ENCODE measurements at regions not wholly inside any gene's neighbourhood (a gene's known extent, or its start where the extent isn't known, plus 50 kb on each side); places are given as distances from the start of the nearest gene placed in this dataset.

DNA sequence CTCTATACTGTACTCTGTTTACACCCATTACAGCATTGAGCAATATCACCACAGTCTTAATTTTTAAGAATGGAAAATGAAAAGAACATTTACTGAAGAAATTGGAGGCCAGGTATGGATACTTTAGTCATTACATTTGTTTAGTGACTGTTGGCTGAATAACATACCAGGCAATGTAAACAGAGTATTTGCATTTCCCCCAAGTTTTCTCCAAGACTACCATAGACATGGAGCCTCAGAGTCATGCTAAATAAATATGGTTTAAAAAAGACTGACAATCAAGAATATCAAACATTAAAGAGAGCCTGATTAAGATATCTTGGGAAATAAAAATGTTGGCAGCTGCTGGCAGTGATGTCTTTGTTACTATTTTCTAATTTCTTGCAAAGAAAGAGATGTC, 136.9 kb upstream of the ADAMTS5 start:
- CTCF ChIA-PET: no interaction called here
- no peak overlapping the region for H3K4me3 ChIP-seq (ENCODE audit: low read depth, low read length)
- TF ChIP-seq, protein P1, sequence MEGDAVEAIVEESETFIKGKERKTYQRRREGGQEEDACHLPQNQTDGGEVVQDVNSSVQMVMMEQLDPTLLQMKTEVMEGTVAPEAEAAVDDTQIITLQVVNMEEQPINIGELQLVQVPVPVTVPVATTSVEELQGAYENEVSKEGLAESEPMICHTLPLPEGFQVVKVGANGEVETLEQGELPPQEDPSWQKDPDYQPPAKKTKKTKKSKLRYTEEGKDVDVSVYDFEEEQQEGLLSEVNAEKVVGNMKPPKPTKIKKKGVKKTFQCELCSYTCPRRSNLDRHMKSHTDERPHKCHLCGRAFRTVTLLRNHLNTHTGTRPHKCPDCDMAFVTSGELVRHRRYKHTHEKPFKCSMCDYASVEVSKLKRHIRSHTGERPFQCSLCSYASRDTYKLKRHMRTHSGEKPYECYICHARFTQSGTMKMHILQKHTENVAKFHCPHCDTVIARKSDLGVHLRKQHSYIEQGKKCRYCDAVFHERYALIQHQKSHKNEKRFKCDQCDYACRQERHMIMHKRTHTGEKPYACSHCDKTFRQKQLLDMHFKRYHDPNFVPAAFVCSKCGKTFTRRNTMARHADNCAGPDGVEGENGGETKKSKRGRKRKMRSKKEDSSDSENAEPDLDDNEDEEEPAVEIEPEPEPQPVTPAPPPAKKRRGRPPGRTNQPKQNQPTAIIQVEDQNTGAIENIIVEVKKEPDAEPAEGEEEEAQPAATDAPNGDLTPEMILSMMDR (IDR thresholded peaks at IDR 0.05; ENCODE audit: insufficient read depth, low read length, missing control alignments): no peak
- POLR2A ChIA-PET: no interaction called here
- DNase-seq (ENCODE audit: low read depth, low spot score): no peak

DNA sequence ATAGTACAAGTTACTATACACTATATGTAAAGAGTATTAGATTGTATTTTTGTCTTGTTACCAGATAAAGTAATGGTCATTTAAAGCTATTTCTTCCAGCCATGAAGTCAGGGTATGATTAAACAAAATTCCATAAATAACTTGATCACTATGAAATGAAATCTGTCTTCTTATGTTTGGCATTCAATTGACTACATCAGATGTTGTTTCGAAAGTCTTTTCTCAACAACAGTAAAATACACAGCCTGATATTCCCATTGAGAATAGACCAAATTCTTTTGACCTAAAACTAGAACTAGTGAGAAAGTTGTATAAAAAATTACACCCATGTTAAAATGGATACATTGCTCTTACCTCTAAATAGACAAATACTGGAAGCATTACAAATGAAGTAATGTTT, 134.6 kb upstream of the ADAMTS5 start:
- POLR2A ChIA-PET: interaction anchor here (0.7 kb wide), 1 partner anchor 321 kb away, joined by 3 read pairs; no protein-coding TSS in a partner anchor
- CTCF ChIA-PET: interaction anchor here (0.9 kb wide), 1 partner anchor 85 kb away, joined by 3 read pairs; no protein-coding TSS in a partner anchor
- H3K4me3 ChIP-seq (ENCODE audit: low read depth, low read length): no peak overlapping the region
- no peak for DNase-seq (ENCODE audit: low read depth, low spot score)
- TF ChIP-seq, protein P1 (IDR thresholded peaks at IDR 0.05; ENCODE audit: insufficient read depth, low read length, missing control alignments): no peak

DNA sequence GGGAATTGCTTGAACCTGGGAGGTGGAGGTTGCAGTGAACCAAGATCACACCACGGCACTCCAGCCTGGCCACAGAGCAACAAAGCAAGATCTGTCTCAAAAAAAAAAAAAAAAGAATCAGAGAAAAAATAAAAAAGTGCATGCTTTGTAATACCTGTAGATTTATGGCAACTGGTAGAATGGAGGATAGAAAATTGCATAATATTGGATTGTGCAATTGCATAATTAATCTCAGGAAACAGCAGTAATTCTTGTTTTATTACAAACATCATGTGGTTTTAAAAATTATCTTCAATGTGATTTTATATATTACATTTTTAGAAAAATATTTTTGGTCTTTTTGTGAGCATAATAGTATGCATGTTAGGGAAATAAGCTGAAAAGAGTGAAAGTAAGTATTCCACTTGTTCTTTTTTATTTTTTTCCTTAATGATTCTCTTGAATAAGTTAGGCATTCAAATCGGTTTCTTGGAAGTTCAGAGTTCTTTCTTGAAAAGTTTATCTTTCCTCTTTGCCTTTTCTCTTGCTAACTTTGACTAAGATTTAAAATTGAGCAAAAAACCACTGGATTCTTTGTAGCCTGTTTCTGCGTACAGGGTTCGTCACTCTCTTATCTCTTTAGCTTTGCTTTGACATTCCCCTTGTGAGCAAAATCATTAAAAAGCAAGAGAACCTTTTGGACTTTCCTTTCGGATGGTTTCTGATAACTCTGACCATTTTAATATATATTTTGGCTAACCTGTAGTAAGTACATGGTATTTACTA, 127.5 kb upstream of the ADAMTS5 start:
- no peak for DNase-seq (ENCODE audit: low read depth, low spot score)
- H3K4me3 ChIP-seq (ENCODE audit: low read depth, low read length): no peak overlapping the region
- TF ChIP-seq, protein P1 (IDR thresholded peaks at IDR 0.05; ENCODE audit: insufficient read depth, low read length, missing control alignments): no peak
- POLR2A ChIA-PET: no interaction called here
- CTCF ChIA-PET: interaction anchor here (1.1 kb wide), 1 partner anchor 10 kb away, joined by 3 read pairs; no protein-coding TSS in a partner anchor

DNA sequence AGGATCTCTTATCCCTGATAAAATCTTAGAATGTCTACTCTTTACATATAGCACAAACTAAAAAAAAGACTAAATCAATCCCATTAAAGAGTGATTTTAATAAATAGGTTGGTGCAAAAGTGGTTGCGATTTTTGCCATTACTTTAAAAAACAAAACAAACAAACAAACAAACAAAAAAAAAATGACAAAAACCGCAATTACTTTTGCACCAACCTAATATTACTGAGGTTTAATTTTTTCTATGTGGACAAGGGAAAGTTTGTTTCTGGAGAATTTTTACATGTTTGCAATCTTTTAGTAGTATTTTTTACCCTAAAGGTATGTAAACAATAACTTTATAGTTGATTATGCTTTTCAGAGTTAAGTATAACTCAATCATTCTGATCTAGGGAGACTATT, 119.7 kb upstream of the ADAMTS5 start:
- POLR2A ChIA-PET: no interaction called here
- no peak for DNase-seq (ENCODE audit: low read depth, low spot score)
- TF ChIP-seq, protein P1 (IDR thresholded peaks at IDR 0.05; ENCODE audit: insufficient read depth, low read length, missing control alignments): no peak
- CTCF ChIA-PET: no interaction called here
- H3K4me3 ChIP-seq (ENCODE audit: low read depth, low read length): no peak overlapping the region

DNA sequence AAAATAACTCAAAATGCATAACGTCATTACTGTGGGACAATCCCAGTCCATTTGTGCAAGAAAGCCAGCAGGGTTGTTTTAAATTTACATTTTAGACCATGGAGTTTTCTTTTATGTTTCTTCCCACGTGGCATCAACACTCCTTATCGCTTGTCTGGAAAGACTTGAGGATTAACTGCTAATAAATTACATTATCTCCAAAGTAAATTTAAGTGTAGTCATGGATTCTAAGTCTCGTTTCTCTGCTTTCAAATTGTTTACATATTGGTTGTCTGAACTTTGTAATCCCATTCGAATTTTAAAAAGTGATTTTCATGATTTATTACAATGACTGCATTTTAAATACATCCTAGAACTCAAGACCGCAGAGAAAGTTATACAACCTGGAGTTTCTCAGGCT, 119.3 kb upstream of the ADAMTS5 start:
- TF ChIP-seq, protein P1 (IDR thresholded peaks at IDR 0.05; ENCODE audit: insufficient read depth, low read length, missing control alignments): no peak
- ChIA-PET POLR2A (no interaction called here), CTCF (no interaction called here)
- no peak for DNase-seq (ENCODE audit: low read depth, low spot score)
- H3K4me3 ChIP-seq (ENCODE audit: low read depth, low read length): no peak overlapping the region

DNA sequence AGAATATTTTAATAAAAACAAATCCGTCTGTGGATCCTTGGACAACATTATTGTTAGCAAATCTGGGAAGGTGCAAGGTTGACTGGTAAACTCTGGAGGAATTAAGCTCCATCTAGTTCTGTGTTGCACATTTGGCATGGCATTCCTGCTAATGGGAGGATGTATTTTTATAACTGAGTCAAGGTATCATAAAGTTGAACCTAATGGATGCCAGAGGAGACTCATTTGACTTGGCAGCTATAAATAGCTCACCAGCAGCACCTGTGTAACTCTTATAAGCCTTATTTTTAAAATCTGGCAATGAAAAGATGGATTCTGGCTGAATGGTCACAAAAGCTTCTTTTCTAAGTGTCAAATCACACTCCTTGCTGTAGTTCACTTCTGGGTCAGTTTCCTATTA, 118.5 kb upstream of the ADAMTS5 start:
- no peak overlapping the region for H3K4me3 ChIP-seq (ENCODE audit: low read depth, low read length)
- CTCF ChIA-PET: no interaction called here
- TF ChIP-seq, protein P1 (IDR thresholded peaks at IDR 0.05; ENCODE audit: insufficient read depth, low read length, missing control alignments): no peak
- POLR2A ChIA-PET: no interaction called here
- DNase-seq (ENCODE audit: low read depth, low spot score): no peak

Measured in AG04449 (cell line).